CD14-positive monocyte (primary cell): ENCODE measurements at regions not wholly inside any gene's neighbourhood (a gene's known extent, or its start where the extent isn't known, plus 50 kb on each side); places are given as distances from the start of the nearest gene placed in this dataset.
"Not testable (repeated sequence)": the region's sequence is repeated elsewhere in the genome, so short reads cannot be mapped to it uniquely, and the experiment has no call there.

Experiments
- DNase-seq, 3 donors: peaks; one replicate each; pipeline ENCODE4 v3.0.0-alpha.2; 2011 to 2022
- H2AFZ ChIP-seq: 2 replicates; pipeline ENCODE4 v1.6.0; 2012; ENCODE audit warnings: mild to moderate bottlenecking, low read depth, low read length, inconsistent platforms; ENCODE audit not compliant: insufficient read depth, poor library complexity, severe bottlenecking
- H3K27ac ChIP-seq, 2 donors: 1 replicate in 1 of 2; 2 replicates in 1 of 2; pipeline ENCODE4 v1.5.1; 2012 to 2013; ENCODE audit warnings: low read length in 2 of 2, control low read depth in 1 of 2, inconsistent platforms in 1 of 2, low read depth in 1 of 2, mild to moderate bottlenecking in 1 of 2
- H3K27me3 ChIP-seq, 2 donors: one replicate each; pipeline versions ENCODE4 v1.6.0 to v1.6.1; 2011 to 2013; ENCODE audit warnings: low read length in 2 of 2; ENCODE audit not compliant: control insufficient read depth in 2 of 2, insufficient read depth in 2 of 2
- H3K36me3 ChIP-seq, 2 donors: replicated peaks in 1 of 2; 1 replicate in 1 of 2; 2 replicates in 1 of 2; pipeline versions ENCODE4 v1.5.1 to v1.6.1; 2012 to 2013; ENCODE audit warnings: low read length in 2 of 2, control low read depth in 1 of 2, inconsistent platforms in 1 of 2, mild to moderate bottlenecking in 1 of 2; ENCODE audit not compliant: insufficient read depth in 2 of 2, control insufficient read depth in 1 of 2
- H3K4me1 ChIP-seq, 2 donors: 1 replicate in 1 of 2; 2 replicates in 1 of 2; pipeline versions ENCODE4 v1.5.1 to v1.6.1; 2012 to 2013; ENCODE audit warnings: low read length in 2 of 2, control low read depth in 1 of 2, inconsistent platforms in 1 of 2, mild to moderate bottlenecking in 1 of 2, moderate library complexity in 1 of 2; ENCODE audit not compliant: insufficient read depth in 2 of 2, control insufficient read depth in 1 of 2
- H3K4me2 ChIP-seq: replicated peaks from 2 replicates; pipeline ENCODE3; 2012; ENCODE audit warnings: low read length, moderate library complexity, mild to moderate bottlenecking; ENCODE audit not compliant: poor library complexity, severe bottlenecking; ENCODE audit errors: extremely low read depth
- H3K4me3 ChIP-seq, 3 experiments: fragments of 200-600 bp in 1 of 3; sonication (generic) in 1 of 3; replicated peaks in 1 of 3; 1 replicate in 2 of 3; 2 replicates in 1 of 3; pipeline ENCODE4 v1.5.1; 2011 to 2013; ENCODE audit warnings: low read length in 3 of 3, mild to moderate bottlenecking in 3 of 3, control low read depth in 2 of 3, low read depth in 2 of 3, inconsistent platforms in 1 of 3, moderate library complexity in 1 of 3
- H3K79me2 ChIP-seq: 2 replicates; pipeline ENCODE4 v1.6.0; 2012; ENCODE audit warnings: mild to moderate bottlenecking, control low read depth, inconsistent platforms, low read length, moderate library complexity; ENCODE audit not compliant: insufficient read depth
- H3K9ac ChIP-seq: 2 replicates; pipeline ENCODE4 v1.6.0; 2017; ENCODE audit warnings: low read length, mild to moderate bottlenecking; ENCODE audit not compliant: insufficient read depth, poor library complexity, severe bottlenecking
- H3K9me3 ChIP-seq, 2 donors: replicated peaks in 1 of 2; 1 replicate in 1 of 2; 2 replicates in 1 of 2; pipeline versions ENCODE4 v1.5.1 to v1.6.1; 2012 to 2013; ENCODE audit warnings: low read length in 2 of 2, control low read depth in 1 of 2; ENCODE audit not compliant: control insufficient read depth in 1 of 2, insufficient read depth in 1 of 2
- H4K20me1 ChIP-seq: 2 replicates; pipeline ENCODE4 v1.6.0; 2012; ENCODE audit warnings: mild to moderate bottlenecking, low read length, control low read depth, moderate library complexity; ENCODE audit not compliant: insufficient read depth
- H3K27ac Mint-ChIP-seq, 7 donors: one replicate each; pipeline ENCODE4 v1.8.0; 2020; ENCODE audit warnings: mild to moderate bottlenecking in 7 of 7, mixed read lengths in 7 of 7, moderate library complexity in 6 of 7, inconsistent platforms in 2 of 7
- H3K27me3 Mint-ChIP-seq, 3 donors: one replicate each; pipeline ENCODE4 v1.8.0; 2021 to 2022; ENCODE audit warnings: low read depth in 3 of 3, mild to moderate bottlenecking in 3 of 3, mixed read lengths in 3 of 3, moderate library complexity in 3 of 3, inconsistent platforms in 1 of 3
- H3K36me3 Mint-ChIP-seq, 2 donors: one replicate each; pipeline ENCODE4 v1.8.0; 2020; ENCODE audit warnings: mixed read lengths in 2 of 2, inconsistent platforms in 1 of 2, mild to moderate bottlenecking in 1 of 2
- H3K4me1 Mint-ChIP-seq: one replicate; pipeline ENCODE4 v1.8.0; 2020; ENCODE audit warnings: mild to moderate bottlenecking, mixed read lengths
- H3K4me3 Mint-ChIP-seq, 2 donors: one replicate each; pipeline ENCODE4 v1.8.0; 2020; ENCODE audit warnings: mild to moderate bottlenecking in 2 of 2, mixed read lengths in 2 of 2, moderate library complexity in 1 of 2
- H3K9me3 Mint-ChIP-seq, 7 donors: one replicate each; pipeline ENCODE4 v1.8.0; 2020 to 2022; ENCODE audit warnings: mixed read lengths in 7 of 7, mild to moderate bottlenecking in 6 of 7, moderate library complexity in 6 of 7, inconsistent platforms in 2 of 7
- CTCF ChIP-seq: fragments of 200-600 bp; IDR thresholded peaks from one replicate; pipeline ENCODE4 v1.8.0; 2022; ENCODE audit warnings: antibody characterized with exemption, mild to moderate bottlenecking
- WGBS: methylation state at CpG from one replicate; pipeline ENCODE4 v1.1.5; 2013; ENCODE audit warnings: missing lambda C conversion rate; ENCODE audit not compliant: insufficient coverage; 5-methylcytosine and 5-hydroxymethylcytosine counted together
- intact Hi-C, 2 donors: fragments of 100-400 bp; cut with micrococcal nuclease; formaldehyde crosslinking; loops; one replicate each; pipeline versions ENCODE4 v1.15.0 to v1.15.1; 2023

GRCh38 chr13:65309906-65310305, 1920.2 kb downstream of the PCDH9 start:
- no peaks in the 10 kb centered on the region for H3K79me2 ChIP-seq
- TF ChIP-seq CTCF, result no peak
- H4K20me1 ChIP-seq, result no peaks in the 10 kb centered on the region
- Mint-ChIP-seq H3K4me1 (no peaks in the 10 kb centered on the region), H3K27me3 (no peaks in the 10 kb centered on the region), H3K9me3 (peaks cover 7 to 31% (median 22%) of the 10 kb centered on the region in 7 donors), H3K27ac (no peak overlapping the region), H3K36me3 (no peaks in the 10 kb centered on the region), H3K4me3 (no peak overlapping the region)
- no peak overlapping the region for H3K4me3 ChIP-seq
- no peak overlapping the region for H3K4me2 ChIP-seq
- H3K4me1 ChIP-seq, result no peaks in the 10 kb centered on the region
- no peak overlapping the region for H2AFZ ChIP-seq
- intact Hi-C loops, result no loop called here
- peaks cover 31 to 36% of the 10 kb centered on the region in 2 donors for H3K9me3 ChIP-seq
- H3K27me3 ChIP-seq, result no peaks in the 10 kb centered on the region
- 93% methylated on average over 6 of the region's 6 CpGs for WGBS
- no peaks in the 10 kb centered on the region for H3K36me3 ChIP-seq
- no peak overlapping the region for H3K27ac ChIP-seq
- H3K9ac ChIP-seq, result no peak overlapping the region
- DNase-seq, result no peak

DNA sequence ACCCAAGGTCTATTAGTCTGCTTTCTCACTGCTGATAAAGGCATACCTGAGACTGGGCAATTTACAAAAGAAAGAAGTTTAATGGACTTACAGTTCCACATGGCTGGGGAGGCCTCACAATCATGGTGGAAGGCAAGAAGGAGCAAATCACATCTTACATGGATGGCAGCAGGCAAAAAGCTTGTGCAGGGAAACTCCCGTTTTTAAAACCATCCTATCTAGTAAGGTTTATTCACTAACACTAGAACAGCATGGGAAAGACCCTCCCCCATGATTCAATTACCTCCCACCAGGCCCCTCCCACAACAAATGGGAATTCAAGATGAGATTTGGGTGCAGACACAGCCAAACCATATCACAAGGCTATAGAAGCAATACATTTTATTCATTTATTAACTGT, 1921.4 kb downstream of the PCDH9 start:
- H3K4me1 Mint-ChIP-seq, H3K9ac ChIP-seq, H4K20me1 ChIP-seq, H3K4me1 ChIP-seq, H3K36me3 ChIP-seq, H3K4me3 Mint-ChIP-seq, H3K27me3 ChIP-seq, H3K4me3 ChIP-seq, H3K79me2 ChIP-seq, H3K4me2 ChIP-seq, intact Hi-C loops, H3K36me3 Mint-ChIP-seq, H3K27ac Mint-ChIP-seq, H3K27ac ChIP-seq, H3K27me3 Mint-ChIP-seq, H2AFZ ChIP-seq, DNase-seq: not testable (repeated sequence)
- peaks cover 3 to 24% (median 21%) of the 10 kb centered on the region in 7 donors for H3K9me3 Mint-ChIP-seq
- H3K9me3 ChIP-seq, result peaks cover 22 to 28% of the 10 kb centered on the region in 2 donors
- WGBS, result no CpG with 5 or more reads among the region's 1 CpG
